Stromal cell of bone marrow (primary cell): ENCODE measurements at regions not wholly inside any gene's neighbourhood (a gene's known extent, or its start where the extent isn't known, plus 50 kb on each side); places are given as distances from the start of the nearest gene placed in this dataset.
A peak's percentile ranks its signal among the peaks of the same experiment; 100 is the strongest.
"Not testable (repeated sequence)": the region's sequence is repeated elsewhere in the genome, so short reads cannot be mapped to it uniquely, and the experiment has no call there.

Source experiments
- DNase-seq: peaks from one replicate; pipeline ENCODE4 v3.0.0-alpha.2; 2012; ENCODE audit warnings: low read depth

DNA sequence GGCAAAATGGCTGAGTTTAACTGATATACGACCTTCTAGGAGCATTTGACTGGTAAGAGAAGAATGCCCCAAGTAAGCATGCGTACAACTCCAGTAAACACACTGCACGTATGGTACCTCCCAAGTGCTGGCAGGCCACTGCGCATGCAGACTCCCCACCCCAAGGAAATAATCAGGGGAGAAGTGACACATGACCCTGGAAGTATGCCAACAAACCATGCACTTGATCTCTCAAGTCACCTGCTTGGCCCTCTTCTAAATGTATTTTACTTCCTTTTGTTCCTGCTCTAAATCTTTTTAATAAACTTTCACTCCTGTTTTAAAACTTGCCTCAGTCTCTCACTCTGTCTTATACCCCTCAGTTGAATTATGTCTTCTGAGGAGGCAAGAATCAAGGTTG lies 129.8 kb upstream of the COL5A2 start:
- no peak for DNase-seq

GRCh38 chr2:189312211-189312610 lies 129.1 kb upstream of the WDR75 start:
- no peak for DNase-seq

DNA sequence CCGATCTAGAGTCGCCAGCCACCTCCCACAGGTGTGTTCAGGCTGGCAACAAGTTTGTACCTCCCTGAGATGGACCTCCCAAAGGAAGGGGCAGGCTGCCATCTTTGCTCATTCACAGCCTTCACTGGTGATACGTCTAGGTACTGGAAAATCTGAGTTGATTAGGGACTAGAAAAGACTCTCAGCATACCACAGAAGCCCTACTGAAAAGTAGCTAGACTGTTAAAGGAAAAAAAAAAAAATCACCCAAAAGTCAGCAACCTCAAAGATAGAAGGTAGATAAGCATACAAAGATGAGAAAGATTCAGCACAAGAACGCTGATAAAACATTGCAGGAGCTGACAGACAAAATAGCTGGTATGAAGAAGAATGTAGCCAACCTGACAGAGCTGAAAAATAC lies 128.6 kb upstream of the WDR75 start:
- no peak for DNase-seq

DNA sequence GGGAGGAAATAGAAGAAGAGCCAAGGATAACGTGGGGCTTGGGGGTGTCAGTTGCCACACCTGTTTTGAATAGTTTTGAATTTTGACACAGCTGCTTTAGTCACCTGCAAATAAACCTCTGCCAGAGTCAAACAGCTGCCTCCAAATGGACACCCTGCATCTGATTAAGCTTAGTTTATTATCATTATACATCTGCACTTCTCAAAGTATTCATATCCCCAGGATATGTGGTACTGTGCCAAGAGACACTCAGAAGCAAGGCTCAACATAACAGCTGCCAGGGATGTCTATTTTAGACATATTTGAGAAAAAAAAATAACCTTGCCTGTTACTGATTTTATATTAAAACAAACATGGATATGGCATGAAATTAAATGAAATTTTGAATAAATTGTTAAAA lies 122.5 kb upstream of the WDR75 start:
- DNase-seq, result no peak

DNA sequence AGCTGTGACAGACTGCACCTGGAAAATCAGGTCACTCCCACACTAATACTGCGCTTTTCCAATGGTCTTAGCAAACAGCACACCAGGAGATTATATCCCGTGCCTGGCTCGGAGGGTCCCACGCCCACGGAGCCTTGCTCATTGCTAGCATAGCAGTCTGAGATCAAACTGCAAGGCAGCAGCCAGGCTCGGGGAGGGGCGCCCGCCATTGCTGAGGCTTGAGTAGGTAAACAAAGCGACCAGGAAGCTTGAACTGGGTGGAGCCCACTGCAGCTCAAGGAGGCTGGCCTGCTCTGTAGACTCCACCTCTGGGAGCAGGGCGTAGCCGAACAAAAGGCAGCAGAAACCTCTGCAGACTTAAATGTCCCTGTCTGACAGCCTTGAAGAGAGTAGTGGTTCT lies 121.8 kb upstream of the WDR75 start:
- DNase-seq, result not testable (repeated sequence)

- DNase-seq, result peak; percentile 65
These were observed 113.1 kb upstream of the WDR75 start for GRCh38 chr2:189327879-189328847.

DNA sequence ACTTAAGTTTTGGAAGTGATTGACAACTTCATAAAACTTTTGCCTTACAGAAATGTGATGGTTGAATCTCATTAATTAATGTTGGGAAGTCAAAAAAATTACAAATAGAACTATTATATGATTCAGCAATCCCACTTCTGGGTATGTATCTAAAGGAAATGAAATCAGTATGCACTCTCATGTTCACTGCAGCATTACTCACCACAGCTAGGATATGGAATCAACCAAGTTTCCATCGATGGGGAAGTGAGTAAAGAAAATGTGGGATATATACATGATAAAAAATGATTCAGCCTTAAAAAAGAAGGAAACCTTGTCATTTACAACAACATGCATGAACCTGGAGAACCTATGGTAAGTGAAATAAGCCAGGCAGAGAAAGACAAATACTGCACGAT lies 112.4 kb upstream of the WDR75 start:
- no peak for DNase-seq

- no peak for DNase-seq
These were observed 104.8 kb upstream of the WDR75 start for GRCh38 chr2:189336276-189336975.

DNA sequence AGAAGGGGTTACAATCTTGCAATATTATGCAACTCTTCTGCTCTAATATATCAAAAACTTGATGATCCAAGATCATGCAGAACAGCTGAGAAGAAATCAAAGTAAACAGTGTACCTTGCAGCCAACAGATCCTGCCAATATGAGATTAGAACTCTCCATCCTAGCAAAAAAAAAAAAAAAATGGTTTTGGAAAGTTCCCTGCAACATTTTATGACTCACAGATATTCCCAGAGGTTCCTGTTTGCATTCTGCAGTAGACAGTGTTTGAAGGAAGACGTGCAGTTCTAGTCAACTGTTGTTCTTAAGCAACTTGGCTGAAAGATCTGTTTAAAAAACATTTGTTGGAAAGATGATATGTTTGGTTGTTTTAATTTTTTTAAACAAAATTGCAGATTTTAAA lies 103.6 kb upstream of the WDR75 start:
- peak; percentile 77 for DNase-seq

DNA sequence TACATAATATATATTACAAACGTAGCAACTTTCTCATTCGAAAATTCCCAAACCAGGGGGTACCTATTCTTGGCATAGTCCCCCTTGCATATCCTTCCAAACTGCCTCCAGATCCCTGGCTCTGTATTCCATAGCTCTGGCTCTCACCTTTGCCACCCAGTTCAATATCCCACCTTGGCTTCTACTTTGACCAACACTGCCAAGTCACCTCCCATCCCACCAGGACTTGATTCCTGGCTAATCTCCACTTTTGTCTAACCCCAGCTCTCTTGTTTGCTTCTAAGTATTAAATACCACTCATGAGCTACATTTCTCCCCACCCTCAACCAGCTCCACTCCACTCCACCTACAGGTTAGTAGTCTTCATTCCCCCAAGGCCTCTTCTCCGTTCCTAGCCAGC lies 103.2 kb upstream of the WDR75 start:
- DNase-seq, result no peak

GRCh38 chr2:189341077-189341476 lies 100.2 kb upstream of the WDR75 start:
- DNase-seq, result no peak

GRCh38 chr2:189344043-189344442 lies 97.2 kb upstream of the WDR75 start:
- no peak for DNase-seq

GRCh38 chr2:189347540-189347939 lies 93.7 kb upstream of the WDR75 start:
- peak; percentile 91 for DNase-seq

- DNase-seq, result no peak
These were observed 92.9 kb upstream of the WDR75 start for GRCh38 chr2:189348369-189348768.

DNA sequence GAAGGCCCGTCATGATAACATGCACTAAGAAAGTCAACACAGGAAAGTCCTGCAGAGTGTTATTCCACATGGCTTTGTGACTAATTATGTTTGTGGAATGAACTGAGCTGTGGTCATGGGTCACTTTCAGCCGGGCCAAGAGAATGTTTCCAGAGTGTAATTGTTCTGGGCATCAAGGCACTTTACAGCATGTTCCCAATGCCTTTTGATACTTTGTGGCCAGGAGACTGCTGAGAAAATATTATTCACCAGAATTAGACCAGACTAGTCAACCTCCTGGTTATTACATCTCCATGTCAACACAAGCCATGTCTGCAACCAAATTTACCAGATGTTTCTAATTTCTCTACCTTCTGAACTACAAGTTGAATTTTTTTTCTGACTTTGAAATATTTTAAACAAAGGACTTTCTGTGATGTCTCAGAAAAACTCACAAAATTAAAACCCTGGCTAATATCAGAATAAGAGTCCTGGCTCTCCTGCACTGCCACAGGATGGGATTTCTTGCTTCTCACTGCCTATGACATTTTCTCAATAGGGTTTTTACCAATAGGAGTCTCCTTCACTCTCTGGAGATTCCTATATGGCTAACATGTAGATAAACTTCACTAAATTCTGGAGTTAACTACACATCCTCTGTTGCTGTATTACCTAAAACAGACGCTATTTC lies 90.6 kb upstream of the WDR75 start:
- peak; percentile 98 for DNase-seq

DNA sequence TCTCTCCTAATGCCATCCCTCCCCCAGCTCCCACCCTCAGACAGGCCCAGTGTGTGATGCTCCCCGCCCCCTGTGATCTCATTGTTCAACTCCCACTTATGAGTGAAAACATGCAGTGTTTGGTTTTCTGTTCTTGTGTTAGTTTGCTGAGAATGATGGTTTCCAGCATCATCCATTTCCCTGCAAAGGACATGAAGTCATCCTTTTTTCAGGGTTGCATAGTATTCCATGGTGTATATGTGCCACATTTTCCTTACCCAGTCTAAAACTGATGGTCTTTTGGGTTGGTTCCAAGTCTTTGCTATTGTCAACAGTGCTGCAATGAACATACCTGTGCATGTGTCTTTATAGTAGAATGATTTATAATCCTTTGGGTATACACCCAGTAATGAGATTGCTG lies 89.3 kb upstream of the WDR75 start:
- not testable (repeated sequence) for DNase-seq

GRCh38 chr2:189357375-189357774 lies 83.9 kb upstream of the WDR75 start:
- DNase-seq, result not testable (repeated sequence)

DNA sequence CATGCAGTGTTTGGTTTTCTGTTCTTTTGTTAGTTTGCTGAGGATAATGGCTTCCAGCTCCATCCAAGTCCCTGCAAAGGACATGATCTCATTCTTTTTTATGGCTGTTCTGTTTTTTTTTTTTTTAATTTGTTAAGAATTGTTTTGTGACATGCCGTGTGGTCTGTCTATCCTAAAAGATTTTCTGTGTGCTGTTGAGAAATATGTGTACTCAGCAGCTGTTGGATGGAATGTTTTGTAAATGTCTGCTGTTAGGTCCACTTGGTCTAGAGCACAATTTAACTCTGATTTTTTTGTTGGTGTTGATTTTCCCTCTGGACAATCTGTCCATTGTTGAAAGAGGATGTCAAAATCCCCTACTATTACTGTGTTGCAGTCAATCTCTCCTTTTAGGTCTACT lies 80.4 kb upstream of the WDR75 start:
- no peak for DNase-seq

GRCh38 chr2:189362283-189362682 lies 79.0 kb upstream of the WDR75 start:
- DNase-seq, result no peak

DNA sequence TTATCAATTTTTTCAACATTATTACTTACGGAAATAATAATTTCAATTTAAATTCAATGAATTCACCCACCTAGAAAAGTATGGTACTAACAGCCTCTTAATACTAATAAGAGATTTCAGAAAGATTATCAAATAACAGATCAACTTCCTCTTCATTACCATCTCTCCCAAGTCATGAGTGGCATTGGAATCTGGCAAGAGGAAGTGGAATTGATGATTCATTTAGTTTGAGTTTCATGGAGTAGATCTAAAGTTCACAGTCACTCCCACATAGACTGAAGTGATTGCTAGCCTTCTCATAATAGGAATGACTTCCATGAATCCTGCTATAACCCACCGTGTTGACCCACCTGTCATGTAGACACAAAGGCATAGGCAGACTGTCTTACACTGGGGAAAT lies 77.7 kb upstream of the WDR75 start:
- DNase-seq, result peak; percentile 82

GRCh38 chr2:189364607-189365006 lies 76.7 kb upstream of the WDR75 start:
- no peak for DNase-seq

DNA sequence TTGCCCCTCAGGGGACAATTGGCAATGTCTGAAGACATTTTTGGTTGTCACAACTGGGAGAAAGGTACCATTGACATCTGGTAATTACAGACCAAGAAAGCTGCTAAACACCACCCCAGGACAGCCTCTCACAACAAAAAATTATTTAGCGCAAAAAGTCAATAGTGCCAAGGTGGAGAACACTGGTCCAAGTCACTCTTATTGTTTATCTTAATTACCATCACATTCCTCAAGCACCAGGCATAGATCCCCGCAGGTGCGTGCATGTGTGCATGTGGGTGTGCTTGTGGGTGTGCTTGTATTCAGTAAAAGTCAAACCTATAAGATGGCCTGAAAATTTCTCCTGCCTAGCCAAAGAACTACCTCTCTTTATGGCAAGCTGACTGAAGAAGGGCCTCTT lies 74.9 kb upstream of the WDR75 start:
- DNase-seq, result no peak

GRCh38 chr2:189367343-189367742 lies 73.9 kb upstream of the WDR75 start:
- no peak for DNase-seq
